Stimulated activated CD4-positive, alpha-beta T cell treated with anti-CD3 and anti-CD28 coated beads, Interleukin-2, amount 100 ng/mL, for 24 hours (primary cell): ENCODE measurements at regions not wholly inside any gene's neighbourhood (a gene's known extent, or its start where the extent isn't known, plus 50 kb on each side); places are given as distances from the start of the nearest gene placed in this dataset.

Experiments used
- DNase-seq, 2 donors: peaks; one replicate each; pipeline ENCODE4 v3.0.0-alpha.2; 2020

DNA sequence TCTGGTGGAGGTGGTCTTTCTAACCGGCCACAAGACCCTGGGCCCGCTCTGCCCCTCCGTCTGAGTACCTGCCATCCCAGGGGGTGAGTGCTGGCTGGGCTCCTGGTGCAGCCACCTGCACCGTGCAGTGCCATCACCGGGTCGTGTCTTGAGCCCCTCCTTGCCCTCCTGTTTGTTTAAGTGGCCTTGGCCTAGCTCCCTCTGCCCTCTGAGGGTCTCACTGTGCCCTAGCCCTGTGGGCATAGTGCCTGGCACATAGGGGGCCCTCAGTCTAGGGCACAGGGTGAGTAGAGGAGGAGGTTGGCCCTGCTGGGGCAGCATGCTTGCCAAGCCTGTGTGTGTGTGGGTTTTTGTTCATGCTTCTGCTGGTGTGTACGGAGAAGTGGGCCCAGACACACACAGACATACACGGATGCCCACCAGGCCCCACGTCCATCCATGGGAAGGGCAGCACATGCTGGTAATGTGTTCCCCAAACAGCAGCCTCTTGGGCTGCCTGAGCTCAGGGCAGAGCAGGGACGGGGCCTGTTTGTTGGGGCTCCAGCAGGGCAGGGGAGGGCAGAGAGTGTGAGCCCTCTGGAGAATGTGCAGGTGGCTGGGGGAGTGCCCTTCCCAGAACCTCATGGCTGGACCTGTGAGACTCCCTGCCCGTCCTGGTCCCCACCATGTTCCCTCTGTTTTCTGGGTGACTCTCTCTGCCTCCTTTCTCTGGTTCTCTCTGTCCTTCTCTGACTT lies 94.6 kb downstream of the GLI2 start:
- DNase-seq: no peak

DNA sequence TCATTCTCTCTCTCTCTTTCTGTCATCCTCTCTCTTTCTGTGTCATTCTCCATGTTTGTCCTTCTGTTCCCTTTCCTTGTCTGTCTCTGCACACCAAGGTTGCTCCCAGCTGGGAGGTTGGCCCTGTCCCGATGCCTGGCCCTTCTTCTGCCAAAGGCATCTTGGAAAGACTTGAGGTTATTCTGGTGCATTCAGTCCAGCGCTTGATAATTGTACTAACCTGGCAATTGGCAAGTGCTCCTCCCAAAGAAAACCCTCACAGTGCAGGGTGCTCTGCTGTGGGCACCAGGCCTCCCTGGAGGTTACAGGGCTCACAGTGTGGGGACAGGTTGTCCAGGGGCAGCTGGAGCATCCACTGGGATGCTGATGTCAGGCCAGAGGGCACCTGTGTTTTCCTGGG lies 95.4 kb downstream of the GLI2 start:
- DNase-seq: no peak

DNA sequence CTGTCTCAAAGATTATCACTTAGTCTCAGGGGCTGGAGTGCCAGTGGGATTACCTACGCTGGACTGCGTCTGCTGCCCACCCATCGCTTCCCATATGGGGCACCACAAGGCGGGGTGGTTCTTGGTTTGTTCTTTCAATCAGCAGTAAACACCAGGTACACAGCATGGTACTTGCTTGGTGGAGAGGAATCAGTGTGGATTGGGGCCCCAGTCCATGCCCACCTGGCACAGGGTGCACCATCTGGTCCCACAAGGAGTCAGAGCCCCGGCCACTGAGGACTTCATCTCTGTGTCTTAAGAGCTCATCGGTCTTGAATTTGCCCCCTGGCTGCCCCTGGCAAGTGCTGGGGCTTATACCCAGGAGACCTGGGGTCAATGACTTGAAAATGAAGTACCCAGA lies 96.2 kb downstream of the GLI2 start:
- no peak for DNase-seq

DNA sequence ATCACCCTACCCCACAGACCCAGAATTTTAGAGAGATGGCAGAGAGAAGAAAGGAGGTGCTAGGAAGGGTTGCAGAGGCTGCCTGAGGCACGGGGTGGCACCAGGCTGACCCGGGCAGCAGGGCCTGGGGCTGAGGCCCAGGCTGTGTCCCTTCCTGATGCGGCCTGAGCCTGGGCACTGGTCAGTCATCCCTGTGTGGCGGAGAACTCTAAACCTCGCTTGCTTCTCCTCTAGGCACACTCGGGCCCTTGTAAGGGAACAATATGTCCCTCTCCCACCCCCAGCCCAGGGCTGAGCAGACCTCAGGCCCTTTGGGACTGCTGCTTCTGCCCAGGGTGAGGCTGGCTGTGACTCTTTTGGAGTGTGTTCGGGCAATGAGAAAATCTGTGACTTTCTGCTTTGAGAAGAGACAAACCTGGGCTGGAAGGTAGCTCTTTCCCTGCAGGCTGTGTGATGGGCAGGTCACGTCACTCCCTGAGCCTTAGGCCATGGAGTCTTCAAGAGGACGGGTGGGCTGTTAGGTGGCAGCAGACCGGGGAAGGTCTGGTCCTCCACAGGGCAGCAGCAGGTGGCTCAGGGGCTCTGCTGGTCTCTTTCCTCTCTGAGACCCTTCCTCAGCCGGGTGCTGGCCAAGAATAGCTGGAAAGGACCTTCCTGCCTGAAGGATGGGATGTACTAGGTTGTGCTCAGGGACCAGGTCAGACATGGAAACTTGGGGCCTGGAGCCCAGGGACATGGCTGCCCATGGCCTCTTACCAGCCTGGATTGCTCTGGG lies 96.8 kb downstream of the GLI2 start:
- DNase-seq: no peak

DNA sequence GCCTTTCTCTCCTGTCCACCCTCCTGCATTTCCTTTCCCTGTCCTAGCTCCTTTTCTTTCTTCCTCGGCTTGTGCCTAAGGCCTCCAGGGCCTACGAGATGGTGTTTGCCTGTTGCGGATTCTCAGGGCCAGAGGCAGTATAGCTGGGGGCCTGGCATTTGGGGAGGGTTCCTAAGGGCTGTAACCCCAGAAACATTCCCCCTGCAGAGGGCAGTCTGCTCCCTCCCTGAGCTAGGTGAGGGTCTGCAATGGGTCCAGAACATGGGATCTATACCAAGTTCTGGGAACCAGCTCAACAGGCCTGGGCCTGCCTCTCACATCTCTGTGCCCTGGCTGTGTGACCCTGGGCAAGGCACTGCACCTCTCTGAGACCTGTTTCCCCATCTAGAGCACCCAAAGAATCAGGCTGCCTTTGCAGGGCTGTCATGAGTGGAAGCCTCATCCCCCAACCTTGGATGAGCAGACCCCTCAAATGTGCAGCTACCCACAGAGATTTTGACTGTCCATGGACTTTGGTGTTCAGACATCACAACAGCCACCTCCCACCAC lies 97.5 kb downstream of the GLI2 start:
- no peak for DNase-seq

DNA sequence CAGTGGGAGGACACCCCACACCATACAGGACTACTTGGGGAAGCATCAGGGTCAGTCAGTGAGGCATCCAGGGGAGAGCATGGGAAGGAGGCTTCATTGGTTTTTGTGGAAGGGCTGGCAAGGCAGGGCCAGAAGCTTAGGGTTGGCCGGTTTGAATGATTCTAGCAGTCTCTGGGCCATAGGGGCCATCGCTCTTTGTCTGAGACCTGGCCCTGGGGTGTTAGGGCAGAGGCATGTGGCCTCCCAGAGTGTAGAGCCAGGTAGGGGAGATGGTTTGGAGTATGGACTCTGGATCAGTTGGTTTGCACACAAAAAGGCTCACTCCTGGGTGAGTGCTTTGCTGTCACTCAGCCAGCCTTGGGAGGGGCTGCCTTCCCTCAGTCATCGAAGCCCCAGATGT lies 98.5 kb downstream of the GLI2 start:
- DNase-seq: no peak

DNA sequence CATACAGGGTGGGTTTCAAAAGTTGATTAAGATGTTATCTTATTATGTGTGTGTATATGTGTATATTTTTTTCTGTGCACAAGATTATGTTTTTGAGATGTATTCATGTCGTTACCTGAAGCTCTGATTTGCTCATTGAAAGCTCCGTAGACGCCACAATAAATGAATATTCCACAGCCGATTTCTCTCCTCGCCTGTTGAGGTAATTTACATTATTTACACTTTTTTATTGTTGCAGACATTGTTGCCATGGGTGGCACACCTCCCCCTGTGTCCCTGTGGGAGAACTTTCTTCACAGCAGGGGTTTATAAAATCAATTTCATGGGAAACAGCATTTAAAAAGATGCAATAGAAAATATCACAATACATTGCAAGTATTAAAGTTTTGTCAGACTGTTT lies 100.6 kb downstream of the GLI2 start:
- DNase-seq: no peak

DNA sequence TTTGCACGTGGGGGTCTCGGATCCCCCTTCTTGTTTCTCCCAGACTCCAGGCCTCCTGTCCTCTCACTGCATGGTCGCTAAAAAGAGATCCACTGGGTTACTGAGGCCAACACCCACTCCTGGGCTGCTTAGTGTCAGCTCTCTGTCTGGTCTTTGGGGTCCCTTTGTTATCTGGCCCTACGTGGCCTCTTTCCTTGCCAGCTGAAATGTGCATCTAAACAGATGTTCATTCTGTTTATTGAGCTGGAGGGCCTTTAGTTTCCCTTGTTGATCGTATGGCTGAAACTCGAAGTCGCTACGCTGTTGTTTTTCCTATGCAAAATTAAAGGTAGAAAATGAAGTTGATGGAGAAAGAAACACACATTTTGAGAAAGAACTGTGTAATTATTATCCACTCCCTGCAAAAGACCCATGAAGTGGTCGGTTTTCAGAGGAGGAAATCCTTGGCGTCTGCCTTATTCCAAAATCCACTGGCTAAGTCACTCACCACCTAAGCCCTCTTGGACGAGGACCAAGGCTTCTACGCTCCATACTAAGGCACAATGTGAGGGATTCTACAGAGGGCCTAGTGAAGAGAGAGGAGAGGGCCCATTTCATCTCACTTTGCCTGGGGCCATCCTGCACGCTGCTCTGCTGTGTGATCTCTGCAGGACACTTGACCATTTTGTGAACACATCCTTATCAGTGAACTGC lies 105.3 kb downstream of the GLI2 start:
- no peak for DNase-seq

DNA sequence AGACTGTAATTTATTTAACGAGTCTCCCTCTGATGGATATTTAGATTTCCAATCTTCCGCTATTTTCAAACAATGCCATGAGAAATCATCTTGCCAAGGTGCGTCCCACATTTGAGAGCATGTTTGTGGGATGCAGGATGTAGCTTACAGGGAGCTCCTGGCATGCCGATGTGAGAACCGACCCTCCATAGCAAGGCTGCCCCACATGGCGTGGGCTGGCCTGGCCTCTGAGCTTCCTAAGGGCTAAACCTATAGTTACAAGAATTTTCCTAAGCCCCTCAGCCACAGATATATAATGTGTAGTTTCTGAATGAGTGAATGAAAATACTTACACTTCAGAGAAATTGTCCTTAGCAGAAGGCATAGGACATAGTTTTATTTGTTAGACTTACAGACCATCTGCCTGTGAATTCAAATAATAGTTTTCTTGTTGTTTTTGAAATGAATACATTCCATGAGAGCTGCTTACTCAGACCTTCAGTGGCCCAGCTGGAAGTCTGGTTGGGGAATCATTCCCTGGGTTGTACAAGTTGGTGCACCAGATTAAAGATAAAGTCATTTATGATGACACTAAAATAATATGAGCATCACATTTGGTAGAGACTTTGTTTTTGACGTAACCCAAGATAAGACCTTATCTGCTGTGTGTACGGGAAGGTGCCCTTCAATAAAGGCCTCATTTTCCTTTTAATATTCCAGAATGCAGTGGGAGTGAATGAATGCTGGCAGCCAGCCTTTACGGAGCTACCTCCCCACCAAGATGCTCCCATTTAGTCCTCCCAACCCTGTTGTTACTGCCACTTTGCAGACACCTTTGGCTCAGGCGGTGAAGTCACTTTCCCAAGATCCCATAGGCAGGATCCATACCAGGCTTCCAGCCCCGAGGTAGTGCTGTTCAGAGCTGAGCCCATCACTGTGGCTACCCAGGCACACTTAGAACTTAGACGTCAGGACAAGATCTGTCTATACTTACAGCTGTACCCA lies 107.1 kb downstream of the GLI2 start:
- no peak for DNase-seq

DNA sequence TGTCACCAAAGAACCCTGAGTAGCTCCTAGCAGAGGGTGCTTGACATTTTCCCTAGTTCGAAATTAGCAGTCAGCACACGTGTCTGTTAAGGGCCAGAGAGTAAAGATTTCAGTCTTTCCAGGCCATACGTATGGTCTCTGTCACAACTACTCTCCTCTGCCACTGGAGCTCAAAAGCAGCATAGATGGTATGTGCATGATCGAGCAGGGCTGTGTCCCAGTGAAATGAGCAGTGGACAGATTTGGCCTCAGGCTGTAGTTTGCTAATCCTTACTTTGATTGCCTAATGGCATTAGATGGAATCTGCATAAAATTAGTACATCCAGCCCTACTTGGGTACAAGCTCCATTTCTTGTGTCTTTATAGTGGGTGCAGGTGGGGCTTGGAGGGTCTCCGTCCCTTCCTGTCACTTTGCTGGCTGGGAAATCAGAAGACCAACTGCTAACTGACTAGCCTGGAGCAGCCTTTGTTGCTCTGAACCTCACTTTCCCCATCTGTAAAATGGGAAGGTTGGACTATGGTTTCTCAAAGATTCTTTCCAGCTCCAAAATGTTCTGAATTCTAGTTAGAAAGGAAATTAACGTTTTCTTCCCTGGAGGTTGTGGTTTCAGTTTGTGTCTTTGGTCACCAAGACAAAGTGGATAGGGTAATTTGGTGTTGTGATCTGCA lies 108.5 kb downstream of the GLI2 start:
- no peak for DNase-seq

DNA sequence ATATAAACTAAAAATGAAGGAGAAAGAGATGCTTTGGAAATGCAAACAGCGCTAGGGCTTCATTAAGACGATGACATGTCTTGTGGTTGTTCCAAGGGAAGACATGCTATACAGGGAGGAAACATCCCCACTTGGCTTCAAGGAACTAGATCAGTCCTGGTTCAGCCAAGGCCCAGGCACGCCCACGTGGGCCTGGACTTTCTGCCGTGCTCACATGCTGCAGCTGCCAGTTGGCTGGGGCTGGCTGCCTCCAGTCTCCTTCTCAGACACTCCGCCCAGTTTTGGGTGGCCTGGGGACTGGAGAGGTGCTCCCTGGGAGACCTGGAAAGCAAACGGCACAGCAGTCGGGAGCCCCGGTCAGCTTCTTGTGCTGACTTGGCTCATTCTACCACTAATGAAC lies 109.6 kb downstream of the GLI2 start:
- no peak for DNase-seq

DNA sequence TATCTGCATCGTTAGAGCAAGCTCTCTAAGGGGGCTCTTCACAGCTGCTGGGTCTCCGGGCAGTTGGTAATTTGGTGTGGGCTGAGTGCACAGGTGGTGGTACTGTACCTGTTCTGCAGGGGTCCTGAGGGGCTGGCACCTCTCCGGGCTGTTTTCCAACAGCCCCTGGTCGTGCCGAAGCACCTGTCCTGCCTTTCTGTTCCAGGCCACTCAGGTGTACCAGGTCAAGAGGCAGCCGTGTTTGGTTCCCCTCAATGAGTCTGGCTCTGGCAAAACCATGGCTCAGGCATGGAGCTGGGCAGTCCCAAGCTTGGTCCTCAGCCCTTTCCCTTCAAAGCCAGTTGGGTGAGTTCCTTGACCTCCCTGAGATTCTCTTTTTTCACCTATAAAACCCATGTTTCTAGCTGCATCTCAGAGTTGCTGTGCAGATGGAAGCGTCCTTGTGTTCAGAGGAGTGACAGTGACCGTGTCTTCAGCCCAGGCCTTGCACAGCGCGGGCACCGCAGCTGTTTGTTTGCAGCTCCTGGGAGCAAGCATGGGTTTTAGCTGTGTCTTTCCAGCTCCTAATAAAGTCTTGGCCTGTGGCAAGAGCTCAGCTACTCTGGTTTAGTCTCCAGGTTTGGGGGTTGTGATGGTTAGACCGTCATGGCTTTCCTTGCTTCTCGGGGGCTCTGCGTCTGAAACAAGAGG lies 110.9 kb downstream of the GLI2 start:
- DNase-seq: no peak

DNA sequence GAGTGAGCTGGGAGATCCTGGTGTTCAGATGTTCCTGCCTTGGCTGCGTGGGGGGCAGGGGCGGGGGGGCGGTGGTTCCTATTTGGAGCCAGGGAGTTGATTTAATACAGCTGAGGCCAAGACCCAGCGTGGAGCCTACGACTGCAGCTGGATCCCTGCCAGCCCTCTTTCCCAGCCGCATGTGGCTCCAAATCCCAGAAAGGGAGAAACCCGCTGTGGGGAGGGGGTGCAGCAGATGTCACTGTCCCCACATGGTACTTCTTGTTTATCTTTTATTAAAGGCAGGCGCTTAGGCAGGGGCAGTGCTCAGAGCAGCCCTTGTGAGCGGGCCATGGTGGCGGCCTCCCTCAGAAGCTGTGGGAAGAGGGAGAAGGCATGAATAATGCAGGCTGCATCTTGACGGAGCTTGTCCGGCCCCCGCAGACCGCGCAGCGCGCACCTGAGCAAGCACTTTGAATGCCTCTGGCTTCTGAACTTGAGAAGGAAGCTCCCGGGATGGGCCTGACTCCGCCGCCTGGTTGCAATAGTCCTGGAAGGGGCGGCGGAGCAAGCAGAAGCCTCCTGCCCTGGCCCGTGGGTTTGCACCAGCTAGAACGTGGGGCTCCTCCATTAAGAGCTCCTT lies 112.1 kb downstream of the GLI2 start:
- no peak for DNase-seq

DNA sequence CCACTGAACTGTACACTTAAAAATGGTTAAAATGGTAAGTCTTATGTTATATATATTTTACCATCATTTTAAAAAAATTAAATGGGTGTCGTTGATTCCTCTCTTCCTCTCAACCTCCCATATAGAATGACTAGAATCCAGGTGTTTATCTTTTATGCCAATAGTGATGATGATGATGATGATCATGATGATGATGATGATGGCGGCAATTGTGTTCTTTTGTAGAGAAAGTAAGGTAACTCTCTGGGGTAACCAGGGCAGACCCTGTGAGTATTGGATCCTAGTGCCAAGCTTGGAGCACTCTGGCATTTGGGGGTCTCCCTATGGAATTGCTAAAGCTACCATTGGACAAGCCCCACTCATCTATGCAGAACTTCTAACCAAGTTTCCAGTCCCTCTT lies 113.6 kb downstream of the GLI2 start:
- DNase-seq: no peak

DNA sequence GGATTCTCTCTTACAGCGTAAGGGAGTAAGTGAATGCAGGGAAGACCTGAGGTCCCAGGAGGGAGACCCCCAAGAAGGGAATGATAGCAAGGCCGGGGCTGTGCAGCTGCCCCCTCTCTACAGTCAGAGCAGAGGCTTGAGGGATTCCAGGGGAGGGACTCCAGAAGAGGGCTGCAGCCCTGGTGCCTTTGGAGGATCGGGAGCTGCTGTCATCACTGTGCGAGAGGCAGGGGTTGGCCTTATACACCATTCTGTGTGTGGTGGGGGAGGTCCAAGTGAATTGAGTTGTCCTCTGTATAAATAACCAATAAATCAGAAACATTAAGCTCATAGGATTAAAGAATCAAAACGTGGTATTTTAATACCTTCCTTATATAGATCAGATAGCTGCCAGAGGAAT lies 114.9 kb downstream of the GLI2 start:
- DNase-seq: no peak

DNA sequence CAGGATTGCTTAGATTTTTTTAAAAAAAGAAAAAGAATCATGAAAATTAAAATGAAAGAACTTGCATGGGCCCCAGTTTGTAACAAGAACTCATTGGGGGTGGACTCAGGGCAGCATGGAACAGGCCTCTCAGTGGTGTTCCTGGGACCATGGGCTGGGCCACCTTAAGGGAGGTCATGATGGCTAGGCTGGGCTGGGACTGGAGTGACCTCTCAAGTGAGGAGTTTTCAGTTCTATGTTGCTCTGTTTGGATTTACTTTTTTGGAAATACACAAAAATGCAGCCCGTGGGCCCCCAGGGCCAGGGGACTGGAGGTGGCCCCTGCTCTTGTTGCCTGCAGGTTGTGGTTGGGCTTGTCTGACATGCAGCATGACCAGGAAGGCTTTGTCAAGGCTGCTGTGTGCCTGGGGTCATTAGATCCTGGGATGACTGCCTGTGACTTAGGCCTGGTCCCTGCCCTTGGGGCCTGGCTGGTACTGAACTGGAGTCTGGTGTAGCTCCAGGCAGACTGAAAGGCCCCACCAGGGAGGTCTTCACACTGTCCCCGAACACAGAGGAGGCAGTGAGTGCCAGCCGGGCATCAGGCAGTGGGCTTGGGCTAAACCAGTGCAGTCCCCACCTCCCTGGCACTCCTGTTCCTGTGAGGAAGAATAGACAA lies 115.6 kb downstream of the GLI2 start:
- no peak for DNase-seq

DNA sequence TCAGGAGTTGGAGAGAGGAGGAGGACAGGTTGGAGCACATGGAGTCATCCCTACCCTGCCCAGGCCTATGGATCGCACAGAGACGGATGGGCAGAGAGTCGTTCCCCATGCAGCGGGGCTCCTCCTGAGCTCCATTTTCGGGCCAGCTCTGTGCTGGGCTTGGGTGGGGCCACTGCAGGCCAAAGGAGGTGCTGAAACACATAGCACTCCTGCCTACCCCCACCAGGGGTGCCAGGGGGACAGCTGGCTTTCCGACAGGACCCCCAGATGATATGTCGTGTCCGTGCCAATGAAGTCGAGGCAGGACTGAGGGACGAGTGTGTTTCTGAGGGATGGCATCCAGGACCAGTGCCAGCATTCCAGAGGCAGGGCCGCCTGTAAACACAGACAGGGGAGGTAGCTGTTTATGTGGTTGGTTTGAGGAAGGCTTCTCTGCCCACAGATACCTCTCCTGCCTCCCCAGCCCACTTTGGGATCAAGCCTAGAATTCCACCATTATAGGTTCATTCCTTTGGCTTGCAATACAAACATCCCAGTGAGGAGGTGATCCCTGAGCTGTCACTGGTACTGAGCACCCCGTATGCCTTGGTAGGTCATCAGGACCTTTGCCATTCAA lies 116.6 kb downstream of the GLI2 start:
- DNase-seq: no peak

DNA sequence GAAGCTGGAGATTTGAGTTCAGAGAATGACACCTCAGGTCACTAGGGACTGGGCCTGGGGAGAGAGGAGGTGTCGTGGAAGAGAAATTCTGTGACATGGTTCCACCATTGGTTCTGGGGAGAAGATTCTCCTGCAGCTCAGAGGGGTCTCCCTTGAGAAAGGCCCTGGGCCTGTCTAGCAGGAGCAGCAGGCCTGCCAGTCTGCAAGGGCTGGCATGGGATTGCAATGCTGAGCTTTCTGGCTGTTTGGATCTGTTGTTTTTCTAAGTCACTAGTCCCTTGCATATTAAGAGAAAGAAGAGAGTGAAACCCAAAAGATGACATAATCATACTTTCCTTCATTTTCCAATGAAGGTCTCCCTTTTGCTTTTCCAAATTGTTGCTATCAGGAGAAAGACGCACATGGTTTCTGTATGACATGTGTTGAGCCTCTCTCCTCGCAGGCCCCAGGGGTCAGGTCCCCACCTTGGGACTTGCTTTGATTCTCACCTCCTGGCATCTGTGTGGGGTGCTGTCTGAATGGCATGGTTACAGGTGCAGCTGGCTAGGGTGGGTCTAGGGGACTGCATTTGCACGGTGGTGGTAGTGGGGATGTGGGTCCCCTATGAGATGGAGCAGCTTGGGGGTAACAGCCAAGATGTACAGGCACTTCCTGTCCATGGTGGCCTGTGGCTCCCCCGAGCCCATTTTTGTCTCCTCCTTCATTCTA lies 117.8 kb downstream of the GLI2 start:
- no peak for DNase-seq

DNA sequence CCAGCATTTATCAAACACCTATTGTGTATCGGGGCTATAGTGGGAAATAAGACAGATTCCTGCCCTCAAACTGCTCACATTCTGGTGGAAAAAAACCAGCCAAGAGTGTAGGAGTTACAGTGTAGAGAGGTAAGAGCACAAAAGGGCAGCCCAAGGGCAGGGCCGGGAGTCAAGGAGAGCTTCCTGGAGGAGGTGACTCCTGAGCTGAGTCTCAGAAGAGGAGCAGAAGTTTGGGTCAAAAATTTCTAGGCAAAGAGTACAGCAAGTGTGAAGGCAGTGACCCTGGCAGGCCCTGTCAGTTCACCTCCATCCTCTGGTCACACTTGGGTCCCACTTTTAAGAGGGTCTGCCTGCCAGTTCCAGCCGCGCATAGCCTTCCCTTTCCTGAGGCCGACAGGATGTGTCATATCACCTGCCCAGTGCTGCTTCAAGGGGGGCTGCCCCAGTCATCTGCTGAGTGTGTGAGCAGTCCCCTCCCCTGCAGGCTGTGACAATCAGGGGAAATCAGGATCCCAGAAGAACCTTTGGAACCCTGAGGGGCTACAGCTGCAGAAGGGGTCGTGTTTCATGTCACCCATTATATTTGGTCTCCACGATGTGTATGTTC lies 118.4 kb downstream of the GLI2 start:
- DNase-seq: no peak
